Muscle of arm (tissue), 1 donor: ENCODE measurements at regions not wholly inside any gene's neighbourhood (a gene's known extent, or its start where the extent isn't known, plus 50 kb on each side); places are given as distances from the start of the nearest gene placed in this dataset.
"Not testable (repeated sequence)": the region's sequence is repeated elsewhere in the genome, so short reads cannot be mapped to it uniquely, and the experiment has no call there.

Source experiments
- DNase-seq: peaks from one replicate; pipeline ENCODE4 v3.0.0-alpha.2; 2013

GRCh38 chr1:193408782-193409293, 222.4 kb upstream of the B3GALT2 start:
- no peak for DNase-seq

GRCh38 chr1:193406901-193407300, 220.5 kb upstream of the B3GALT2 start:
- no peak for DNase-seq

GRCh38 chr1:193404236-193404635, 217.8 kb upstream of the B3GALT2 start:
- no peak for DNase-seq

- no peak for DNase-seq
Observed at GRCh38 chr1:193402977-193403376, 216.6 kb upstream of the B3GALT2 start.

GRCh38 chr1:193402037-193402436, 215.6 kb upstream of the B3GALT2 start:
- DNase-seq: no peak

GRCh38 chr1:193394336-193394735, 207.9 kb upstream of the B3GALT2 start:
- no peak for DNase-seq

- no peak for DNase-seq
Observed at GRCh38 chr1:193392686-193393085, 206.3 kb upstream of the B3GALT2 start.

- DNase-seq: no peak
Observed at GRCh38 chr1:193388683-193389082, 202.3 kb upstream of the B3GALT2 start.

- DNase-seq: no peak
Observed at GRCh38 chr1:193388165-193388564, 201.8 kb upstream of the B3GALT2 start.

GRCh38 chr1:193387406-193387805, 201.0 kb upstream of the B3GALT2 start:
- DNase-seq: no peak

GRCh38 chr1:193378451-193378850, 192.0 kb upstream of the B3GALT2 start:
- DNase-seq: not testable (repeated sequence)

GRCh38 chr1:193377472-193377871, 191.1 kb upstream of the B3GALT2 start:
- no peak for DNase-seq

GRCh38 chr1:193372553-193372952, 186.1 kb upstream of the B3GALT2 start:
- DNase-seq: no peak

GRCh38 chr1:193368302-193368701, 181.9 kb upstream of the B3GALT2 start:
- no peak for DNase-seq

GRCh38 chr1:193367863-193368262, 181.4 kb upstream of the B3GALT2 start:
- DNase-seq: no peak

- DNase-seq: no peak
Observed at GRCh38 chr1:193366764-193367507, 180.5 kb upstream of the B3GALT2 start.

- DNase-seq: no peak
Observed at GRCh38 chr1:193365966-193366365, 179.6 kb upstream of the B3GALT2 start.

- DNase-seq: no peak
Observed at GRCh38 chr1:193359631-193360030, 173.2 kb upstream of the B3GALT2 start.

GRCh38 chr1:193358419-193358818, 172.0 kb upstream of the B3GALT2 start:
- DNase-seq: no peak

- no peak for DNase-seq
Observed at GRCh38 chr1:193356249-193356648, 169.8 kb upstream of the B3GALT2 start.

GRCh38 chr1:193355626-193356025, 169.2 kb upstream of the B3GALT2 start:
- DNase-seq: no peak

- DNase-seq: no peak
Observed at GRCh38 chr1:193355178-193355577, 168.8 kb upstream of the B3GALT2 start.

GRCh38 chr1:193348769-193349535, 162.5 kb upstream of the B3GALT2 start:
- DNase-seq: no peak
